GM12878 (cell line): ENCODE measurements at regions not wholly inside any gene's neighbourhood (a gene's known extent, or its start where the extent isn't known, plus 50 kb on each side); places are given as distances from the start of the nearest gene placed in this dataset.

Experiments
- ATAC-seq: fragments of 200-7000 bp; cut with Tn5 transposase; 3 replicates; pipeline ENCODE4 v1.9.1; 2020; ENCODE audit warnings: mild to moderate bottlenecking, moderate library complexity
- BruUV-seq: library from RNA; stranded (reverse); fragments of 400-500 nt; replicated peaks from 2 replicates; lab custom pipeline; 2021; lab: Mats Ljungman, UMichigan
- CTCF ChIA-PET: fragments of 300-600 bp; sonication (Branson Sonifier 250); formaldehyde crosslinking; extraction: SDS; loops from one replicate; lab custom pipeline; 2021; ENCODE audit warnings: inconsistent platforms; lab: Yijun Ruan, JAX
- POLR2A ChIA-PET: fragments of 350-600 bp; formaldehyde crosslinking; extraction: SDS; loops from one replicate; lab custom pipeline; 2021; ENCODE audit warnings: inconsistent platforms; lab: Charles Lee
- RAD21 ChIA-PET: fragments of 300-600 bp; sonication (Branson Sonifier 250); formaldehyde crosslinking; loops from one replicate; lab custom pipeline; 2023; ENCODE audit warnings: antibody characterized with exemption; ENCODE audit not compliant: unreplicated experiment; lab: Charles Lee
- SMC1A ChIA-PET: fragments of 300-600 bp; sonication (Branson Sonifier 250); formaldehyde crosslinking; loops from one replicate; lab custom pipeline; 2023; ENCODE audit not compliant: unreplicated experiment, uncharacterized antibody; lab: Charles Lee
- DNase-seq: peaks from one replicate; pipeline ENCODE4 v3.0.0-alpha.2; 2011; ENCODE audit warnings: low read depth, low spot score
- FAIRE-seq: peaks from 3 replicates; lab custom pipeline; 2011; peaks lifted over from hg19 to GRCh38; lab: Jason Lieb, UNC
- H2AFZ ChIP-seq: 2 replicates; pipeline ENCODE4 v1.6.0; 2011; ENCODE audit warnings: low read depth, low read length, control low read depth; ENCODE audit not compliant: control insufficient read depth
- H3K27ac ChIP-seq: 2 replicates; pipeline ENCODE4 v1.5.1; 2011; ENCODE audit warnings: control low read depth; ENCODE audit not compliant: control insufficient read depth, insufficient read depth
- H3K27me3 ChIP-seq, 2 experiments: replicated peaks in 1 of 2; 2 replicates each; pipeline versions ENCODE4 v1.6.0 to v1.6.1; 2011; ENCODE audit warnings: low read length in 1 of 2; ENCODE audit not compliant: control insufficient read depth in 2 of 2, insufficient read depth in 2 of 2
- H3K36me3 ChIP-seq, 2 experiments: 2 replicates each; pipeline ENCODE4 v1.5.1; 2011; ENCODE audit warnings: low read length in 1 of 2; ENCODE audit not compliant: control insufficient read depth in 2 of 2, insufficient read depth in 2 of 2
- H3K4me1 ChIP-seq: 2 replicates; pipeline ENCODE4 v1.6.1; 2011; ENCODE audit warnings: mild to moderate bottlenecking, low read length, moderate library complexity, mixed read lengths; ENCODE audit not compliant: control insufficient read depth, insufficient read depth
- H3K4me2 ChIP-seq: 2 replicates; pipeline ENCODE4 v1.6.0; 2011; ENCODE audit warnings: control low read depth; ENCODE audit not compliant: control insufficient read depth, insufficient read depth
- H3K4me3 ChIP-seq: fragments of 200-600 bp; sonication (generic); 2 replicates; pipeline ENCODE4 v1.5.1; 2016
- H3K79me2 ChIP-seq: 2 replicates; pipeline ENCODE4 v1.6.0; 2011; ENCODE audit warnings: low read length; ENCODE audit not compliant: control insufficient read depth, insufficient read depth
- H3K9ac ChIP-seq: 2 replicates; pipeline ENCODE4 v1.8.0; 2011; ENCODE audit warnings: low read length, control low read depth, mixed read lengths; ENCODE audit not compliant: control insufficient read depth, insufficient read depth
- H3K9me3 ChIP-seq: replicated peaks from 3 replicates; pipeline ENCODE4 v1.5.1; 2011; ENCODE audit warnings: mild to moderate bottlenecking, low read length; ENCODE audit not compliant: control insufficient read depth, insufficient read depth
- H4K20me1 ChIP-seq: 2 replicates; pipeline ENCODE4 v1.6.0; 2011; ENCODE audit not compliant: control insufficient read depth, insufficient read depth
- TAF1 ChIP-seq: IDR thresholded peaks from 2 replicates; pipeline ENCODE4 v1.6.1; 2011; ENCODE audit warnings: mild to moderate bottlenecking, low read depth, low read length, borderline replicate concordance
- TBL1XR1 ChIP-seq: IDR thresholded peaks from 2 replicates; pipeline ENCODE4 v1.6.1; 2012; ENCODE audit warnings: low read depth, low read length, improper control_type of control experiment
- WGBS: methylation state at CpG from one replicate; pipeline ENCODE4 v1.1.6; 2016; ENCODE audit warnings: low lambda C conversion rate; ENCODE audit not compliant: insufficient replicate concordance, insufficient coverage; ENCODE audit errors: missing lambda C conversion rate; 5-methylcytosine and 5-hydroxymethylcytosine counted together
- in situ Hi-C: fragments of 300-500 bp; cut with MboI; formaldehyde crosslinking; loops from 9 replicates; pipeline ENCODE4 v1.14.3; 2018; ENCODE audit warnings: mixed read lengths
- intact Hi-C: fragments of 100-400 bp; cut with micrococcal nuclease; formaldehyde crosslinking; loops from one replicate; pipeline ENCODE4 v1.14.2; 2022; ENCODE audit not compliant: unreplicated experiment
- TF ChIP-seq, protein P1 (sequence below): fragments of 450-650 bp; IDR thresholded peaks from 2 replicates; pipeline ENCODE4 v1.6.1; 2017; ENCODE audit warnings: mild to moderate bottlenecking
- TF ChIP-seq, protein P2 (sequence below): fragments of 450-650 bp; IDR thresholded peaks from 2 replicates; pipeline ENCODE4 v1.6.1; 2018; ENCODE audit warnings: mild to moderate bottlenecking, low read depth, moderate library complexity; ENCODE audit not compliant: partially characterized antibody

DNA sequence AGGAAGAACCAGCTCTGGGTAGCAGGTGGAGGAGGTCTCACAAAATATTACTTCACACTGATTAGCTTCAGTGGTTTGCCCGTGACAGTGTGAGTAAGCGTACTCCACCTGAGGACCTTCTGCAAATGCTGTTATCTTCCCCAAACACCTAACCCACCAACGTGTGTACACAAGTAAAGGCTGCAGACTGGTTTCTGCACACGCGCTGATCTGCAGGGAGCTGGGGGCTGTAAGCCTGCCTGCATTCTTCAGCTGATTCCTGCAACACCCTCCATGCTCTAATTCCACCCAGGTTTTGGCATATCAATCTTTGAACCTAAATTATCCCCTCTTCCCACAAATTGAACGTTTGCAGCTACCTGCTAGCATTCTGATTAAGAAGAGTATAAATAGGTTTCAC is 820.2 kb downstream of the TRIML1 start (continued):
- TF ChIP-seq, protein P1, sequence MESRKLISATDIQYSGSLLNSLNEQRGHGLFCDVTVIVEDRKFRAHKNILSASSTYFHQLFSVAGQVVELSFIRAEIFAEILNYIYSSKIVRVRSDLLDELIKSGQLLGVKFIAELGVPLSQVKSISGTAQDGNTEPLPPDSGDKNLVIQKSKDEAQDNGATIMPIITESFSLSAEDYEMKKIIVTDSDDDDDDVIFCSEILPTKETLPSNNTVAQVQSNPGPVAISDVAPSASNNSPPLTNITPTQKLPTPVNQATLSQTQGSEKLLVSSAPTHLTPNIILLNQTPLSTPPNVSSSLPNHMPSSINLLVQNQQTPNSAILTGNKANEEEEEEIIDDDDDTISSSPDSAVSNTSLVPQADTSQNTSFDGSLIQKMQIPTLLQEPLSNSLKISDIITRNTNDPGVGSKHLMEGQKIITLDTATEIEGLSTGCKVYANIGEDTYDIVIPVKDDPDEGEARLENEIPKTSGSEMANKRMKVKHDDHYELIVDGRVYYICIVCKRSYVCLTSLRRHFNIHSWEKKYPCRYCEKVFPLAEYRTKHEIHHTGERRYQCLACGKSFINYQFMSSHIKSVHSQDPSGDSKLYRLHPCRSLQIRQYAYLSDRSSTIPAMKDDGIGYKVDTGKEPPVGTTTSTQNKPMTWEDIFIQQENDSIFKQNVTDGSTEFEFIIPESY = no peak
- TF ChIP-seq, all 136 proteins: peak for 0

DNA sequence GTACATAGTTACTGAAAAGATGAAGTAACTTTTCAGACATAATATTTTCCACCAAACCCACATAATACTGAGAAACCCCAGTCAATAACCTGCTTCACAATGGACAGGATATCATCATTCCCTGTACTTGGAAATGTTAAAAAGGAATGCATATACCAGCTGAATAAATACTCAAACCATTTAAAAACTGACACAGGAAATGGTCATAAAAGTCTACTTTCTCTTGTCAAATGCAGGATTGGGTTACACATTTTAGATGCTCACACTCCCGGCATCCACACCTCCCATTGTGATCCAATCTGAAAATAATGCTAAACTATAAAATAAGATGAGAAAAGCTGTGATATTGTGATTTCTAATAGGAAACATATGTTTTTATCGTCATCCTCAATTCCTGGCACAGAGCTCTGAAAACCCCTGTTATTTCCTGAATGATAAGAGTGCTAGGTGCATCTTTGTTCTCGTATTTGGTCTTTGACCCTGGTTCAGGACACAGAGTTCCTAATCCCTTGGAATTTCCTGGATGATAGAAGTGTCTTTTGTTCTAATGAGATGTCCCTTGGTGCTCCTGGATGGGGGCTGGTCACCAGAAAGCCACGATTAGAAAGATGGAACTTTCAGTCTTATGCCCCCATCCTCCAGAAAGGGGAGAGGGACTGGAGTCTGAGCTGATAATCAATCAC is 821.3 kb downstream of the TRIML1 start:
- in situ Hi-C loops (no loop called here), intact Hi-C loops (no loop called here)
- POLR2A ChIA-PET = no interaction called here
- RAD21 ChIA-PET = no interaction called here
- Histone ChIP-seq H4K20me1 (no peaks in the 10 kb centered on the region), H3K4me3 (no peak overlapping the region)
- no peak for FAIRE-seq
- 9% methylated on average over 4 of the region's 4 CpGs for WGBS
- no TSS peak for BruUV-seq
- no peak for TF ChIP-seq TAF1
- TF ChIP-seq, protein P2, sequence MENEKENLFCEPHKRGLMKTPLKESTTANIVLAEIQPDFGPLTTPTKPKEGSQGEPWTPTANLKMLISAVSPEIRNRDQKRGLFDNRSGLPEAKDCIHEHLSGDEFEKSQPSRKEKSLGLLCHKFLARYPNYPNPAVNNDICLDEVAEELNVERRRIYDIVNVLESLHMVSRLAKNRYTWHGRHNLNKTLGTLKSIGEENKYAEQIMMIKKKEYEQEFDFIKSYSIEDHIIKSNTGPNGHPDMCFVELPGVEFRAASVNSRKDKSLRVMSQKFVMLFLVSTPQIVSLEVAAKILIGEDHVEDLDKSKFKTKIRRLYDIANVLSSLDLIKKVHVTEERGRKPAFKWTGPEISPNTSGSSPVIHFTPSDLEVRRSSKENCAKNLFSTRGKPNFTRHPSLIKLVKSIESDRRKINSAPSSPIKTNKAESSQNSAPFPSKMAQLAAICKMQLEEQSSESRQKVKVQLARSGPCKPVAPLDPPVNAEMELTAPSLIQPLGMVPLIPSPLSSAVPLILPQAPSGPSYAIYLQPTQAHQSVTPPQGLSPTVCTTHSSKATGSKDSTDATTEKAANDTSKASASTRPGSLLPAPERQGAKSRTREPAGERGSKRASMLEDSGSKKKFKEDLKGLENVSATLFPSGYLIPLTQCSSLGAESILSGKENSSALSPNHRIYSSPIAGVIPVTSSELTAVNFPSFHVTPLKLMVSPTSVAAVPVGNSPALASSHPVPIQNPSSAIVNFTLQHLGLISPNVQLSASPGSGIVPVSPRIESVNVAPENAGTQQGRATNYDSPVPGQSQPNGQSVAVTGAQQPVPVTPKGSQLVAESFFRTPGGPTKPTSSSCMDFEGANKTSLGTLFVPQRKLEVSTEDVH = no peak
- no peak for TF ChIP-seq TBL1XR1
- TF ChIP-seq, all 136 proteins: peak for 0
- Histone ChIP-seq H3K79me2 (no peaks in the 10 kb centered on the region), H3K9ac (no peak overlapping the region), H3K27ac (no peak overlapping the region), H3K27me3 (no peaks in the 10 kb centered on the region), H2AFZ (no peak overlapping the region), H3K36me3 (no peaks in the 10 kb centered on the region), H3K9me3 (no peaks in the 10 kb centered on the region), H3K4me1 (no peaks in the 10 kb centered on the region), H3K4me2 (no peak overlapping the region)
- ATAC-seq (no peak), DNase-seq (no peak)
- ChIA-PET CTCF (no interaction called here), SMC1A (interaction anchor here (0.9 kb wide), 1 partner anchor 12 kb away, joined by 4 read pairs; no protein-coding TSS in a partner anchor)
